GM21381 (cell line): ENCODE measurements at regions not wholly inside any gene's neighbourhood (a gene's known extent, or its start where the extent isn't known, plus 50 kb on each side); places are given as distances from the start of the nearest gene placed in this dataset.

Source experiments
- ATAC-seq: cut with Tn5 transposase; IDR thresholded peaks from one replicate; pipeline ENCODE4 v1.9.1; 2021; ENCODE audit warnings: mild to moderate bottlenecking, moderate library complexity; ENCODE audit not compliant: unreplicated experiment

- ATAC-seq: no peak
These were observed 256.9 kb downstream of the ATXN7L3B start for GRCh38 chr12:74794522-74794921.

GRCh38 chr12:74801625-74802024 lies 264.0 kb downstream of the ATXN7L3B start:
- no peak for ATAC-seq

GRCh38 chr12:74816398-74817175 lies 279.0 kb downstream of the ATXN7L3B start:
- ATAC-seq: no peak

GRCh38 chr12:74817499-74817898 lies 279.9 kb downstream of the ATXN7L3B start:
- no peak for ATAC-seq

GRCh38 chr12:74818412-74818811 lies 280.8 kb downstream of the ATXN7L3B start:
- ATAC-seq: no peak

GRCh38 chr12:74820324-74820723 lies 282.7 kb downstream of the ATXN7L3B start:
- no peak for ATAC-seq

GRCh38 chr12:74836567-74836966 lies 298.9 kb downstream of the ATXN7L3B start:
- no peak for ATAC-seq

GRCh38 chr12:74846116-74846515 lies 308.5 kb downstream of the ATXN7L3B start:
- no peak for ATAC-seq

GRCh38 chr12:74847169-74847568 lies 309.5 kb downstream of the ATXN7L3B start:
- no peak for ATAC-seq

GRCh38 chr12:74848006-74848405 lies 310.4 kb downstream of the ATXN7L3B start:
- ATAC-seq: no peak

- ATAC-seq: no peak
These were observed 312.2 kb downstream of the ATXN7L3B start for GRCh38 chr12:74849801-74850200.

- no peak for ATAC-seq
These were observed 334.2 kb downstream of the ATXN7L3B start for GRCh38 chr12:74871817-74872216.

GRCh38 chr12:74885775-74886174 lies 323.9 kb downstream of the KCNC2 start:
- no peak for ATAC-seq

- ATAC-seq: no peak
These were observed 320.6 kb downstream of the KCNC2 start for GRCh38 chr12:74889073-74889472.

- ATAC-seq: peak; percentile 46
These were observed 319.9 kb downstream of the KCNC2 start for GRCh38 chr12:74889563-74890236.

GRCh38 chr12:74890237-74890599 lies 319.4 kb downstream of the KCNC2 start:
- peak; percentile 84 for ATAC-seq

- ATAC-seq: no peak
These were observed 318.5 kb downstream of the KCNC2 start for GRCh38 chr12:74891083-74891668.

GRCh38 chr12:74892057-74892633 lies 317.5 kb downstream of the KCNC2 start:
- ATAC-seq: no peak

GRCh38 chr12:74896186-74896585 lies 313.5 kb downstream of the KCNC2 start:
- no peak for ATAC-seq

- no peak for ATAC-seq
These were observed 312.0 kb downstream of the KCNC2 start for GRCh38 chr12:74897425-74898211.
